NCI-H524 treated with DMSO at 0.1 percent for 48 hours (cell line): ENCODE measurements at regions not wholly inside any gene's neighbourhood (a gene's known extent, or its start where the extent isn't known, plus 50 kb on each side); places are given as distances from the start of the nearest gene placed in this dataset.
A peak's percentile ranks its signal among the peaks of the same experiment; 100 is the strongest.

Source experiments
- DNase-seq: peaks from one replicate; lab custom pipeline; 2025; lab: John Stamatoyannopoulos, UW

GRCh38 chr2:71812736-71813135 lies 334.9 kb downstream of the CYP26B1 start:
- no peak for DNase-seq

GRCh38 chr2:71811726-71812125 lies 335.9 kb downstream of the CYP26B1 start:
- DNase-seq: no peak

- no peak for DNase-seq
Measured at GRCh38 chr2:71811157-71811556, 336.5 kb downstream of the CYP26B1 start.

GRCh38 chr2:71807581-71808451 lies 339.8 kb downstream of the CYP26B1 start:
- DNase-seq: no peak

GRCh38 chr2:71806432-71806831 lies 341.2 kb downstream of the CYP26B1 start:
- DNase-seq: no peak

- no peak for DNase-seq
Measured at GRCh38 chr2:71804281-71804751, 343.3 kb downstream of the CYP26B1 start.

GRCh38 chr2:71803398-71803797 lies 344.3 kb downstream of the CYP26B1 start:
- no peak for DNase-seq

- no peak for DNase-seq
Measured at GRCh38 chr2:71802556-71802955, 345.1 kb downstream of the CYP26B1 start.

GRCh38 chr2:71801969-71802368 lies 345.7 kb downstream of the CYP26B1 start:
- no peak for DNase-seq

- no peak for DNase-seq
Measured at GRCh38 chr2:71801556-71801955, 346.1 kb downstream of the CYP26B1 start.

- DNase-seq: no peak
Measured at GRCh38 chr2:71800851-71801250, 346.8 kb downstream of the CYP26B1 start.

GRCh38 chr2:71800106-71800809 lies 346.9 kb downstream of the DYSF start:
- DNase-seq: no peak

GRCh38 chr2:71799013-71799575 lies 345.7 kb downstream of the DYSF start:
- DNase-seq: no peak

GRCh38 chr2:71798266-71799012 lies 345.1 kb downstream of the DYSF start:
- no peak for DNase-seq

- DNase-seq: peak; percentile 34
Measured at GRCh38 chr2:71797035-71797810, 343.9 kb downstream of the DYSF start.

- DNase-seq: no peak
Measured at GRCh38 chr2:71796174-71796593, 342.8 kb downstream of the DYSF start.

- no peak for DNase-seq
Measured at GRCh38 chr2:71795486-71795885, 342.1 kb downstream of the DYSF start.

- DNase-seq: no peak
Measured at GRCh38 chr2:71794611-71795010, 341.2 kb downstream of the DYSF start.

- no peak for DNase-seq
Measured at GRCh38 chr2:71793926-71794325, 340.6 kb downstream of the DYSF start.

- no peak for DNase-seq
Measured at GRCh38 chr2:71792926-71793761, 339.8 kb downstream of the DYSF start.
